AG10803 (cell line): ENCODE measurements at regions not wholly inside any gene's neighbourhood (a gene's known extent, or its start where the extent isn't known, plus 50 kb on each side); places are given as distances from the start of the nearest gene placed in this dataset.

Experiments
- DNase-seq: peaks from one replicate; pipeline ENCODE4 v3.0.0; 2010; ENCODE audit warnings: low read depth
- H3K4me3 ChIP-seq: 2 replicates; pipeline ENCODE4 v1.5.1; 2011; ENCODE audit warnings: mild to moderate bottlenecking, low read length, control low read depth
- TF ChIP-seq, protein P1 (sequence below): conservative IDR thresholded peaks from 2 replicates; pipeline ENCODE4 v1.5.1; 2011; ENCODE audit warnings: mild to moderate bottlenecking, low read length, control low read depth, inconsistent platforms

GRCh38 chr4:115629270-115629669 lies 515.9 kb upstream of the NDST4 start:
- TF ChIP-seq, protein P1, sequence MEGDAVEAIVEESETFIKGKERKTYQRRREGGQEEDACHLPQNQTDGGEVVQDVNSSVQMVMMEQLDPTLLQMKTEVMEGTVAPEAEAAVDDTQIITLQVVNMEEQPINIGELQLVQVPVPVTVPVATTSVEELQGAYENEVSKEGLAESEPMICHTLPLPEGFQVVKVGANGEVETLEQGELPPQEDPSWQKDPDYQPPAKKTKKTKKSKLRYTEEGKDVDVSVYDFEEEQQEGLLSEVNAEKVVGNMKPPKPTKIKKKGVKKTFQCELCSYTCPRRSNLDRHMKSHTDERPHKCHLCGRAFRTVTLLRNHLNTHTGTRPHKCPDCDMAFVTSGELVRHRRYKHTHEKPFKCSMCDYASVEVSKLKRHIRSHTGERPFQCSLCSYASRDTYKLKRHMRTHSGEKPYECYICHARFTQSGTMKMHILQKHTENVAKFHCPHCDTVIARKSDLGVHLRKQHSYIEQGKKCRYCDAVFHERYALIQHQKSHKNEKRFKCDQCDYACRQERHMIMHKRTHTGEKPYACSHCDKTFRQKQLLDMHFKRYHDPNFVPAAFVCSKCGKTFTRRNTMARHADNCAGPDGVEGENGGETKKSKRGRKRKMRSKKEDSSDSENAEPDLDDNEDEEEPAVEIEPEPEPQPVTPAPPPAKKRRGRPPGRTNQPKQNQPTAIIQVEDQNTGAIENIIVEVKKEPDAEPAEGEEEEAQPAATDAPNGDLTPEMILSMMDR = no peak
- no peak overlapping the region for H3K4me3 ChIP-seq
- DNase-seq = no peak

DNA sequence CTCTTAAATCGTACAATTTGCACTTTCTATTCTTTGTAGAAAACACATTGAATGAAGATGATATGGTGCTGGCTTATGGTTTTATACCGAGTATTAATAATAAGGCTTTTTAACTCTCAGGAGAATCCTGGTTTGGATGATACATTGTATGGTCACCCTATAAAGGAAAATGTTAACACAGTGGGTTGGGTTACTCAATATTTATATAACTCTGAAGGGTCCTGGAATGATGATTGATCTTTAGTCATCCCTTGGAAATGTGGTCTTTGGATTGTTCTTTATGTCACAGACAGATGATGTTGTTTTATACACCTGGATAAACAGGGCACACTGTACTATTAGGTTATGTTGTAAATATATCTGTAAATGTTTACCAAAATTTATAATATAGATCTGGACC lies 496.2 kb upstream of the NDST4 start:
- TF ChIP-seq, protein P1 = no peak

DNA sequence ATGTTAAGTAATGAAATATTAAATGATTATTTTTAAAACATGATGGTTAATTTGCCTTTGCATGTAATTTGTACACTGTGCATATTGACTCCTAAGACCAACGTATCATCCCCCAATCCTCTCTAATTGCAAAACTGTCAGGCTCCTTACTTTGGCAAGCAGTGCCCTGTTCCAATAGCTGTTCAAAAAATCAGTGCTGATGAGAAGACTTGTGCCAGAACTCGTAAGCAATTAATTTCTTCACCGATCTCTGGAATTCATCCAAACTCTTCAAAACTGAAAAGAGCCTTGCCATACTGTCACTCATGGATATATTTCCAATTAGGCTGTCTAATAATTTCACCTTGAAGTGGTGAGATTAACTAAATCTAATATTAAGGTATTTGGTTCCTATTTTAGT lies 493.9 kb upstream of the NDST4 start:
- H3K4me3 ChIP-seq = no peak overlapping the region
- TF ChIP-seq, protein P1 = no peak
- DNase-seq = no peak

More for the DNA sequence above, 496.2 kb upstream of the NDST4 start:
- H3K4me3 ChIP-seq = no peak overlapping the region
- DNase-seq = no peak

- H3K4me3 ChIP-seq = no peak overlapping the region
Measured at GRCh38 chr4:115596265-115597001, 483.0 kb upstream of the NDST4 start.

GRCh38 chr4:115580901-115581300 lies 467.5 kb upstream of the NDST4 start:
- DNase-seq = no peak
- no peak overlapping the region for H3K4me3 ChIP-seq
- TF ChIP-seq, protein P1 = no peak

More at GRCh38 chr4:115596265-115597001, 483.0 kb upstream of the NDST4 start:
- TF ChIP-seq, protein P1 = no peak
- DNase-seq = no peak

DNA sequence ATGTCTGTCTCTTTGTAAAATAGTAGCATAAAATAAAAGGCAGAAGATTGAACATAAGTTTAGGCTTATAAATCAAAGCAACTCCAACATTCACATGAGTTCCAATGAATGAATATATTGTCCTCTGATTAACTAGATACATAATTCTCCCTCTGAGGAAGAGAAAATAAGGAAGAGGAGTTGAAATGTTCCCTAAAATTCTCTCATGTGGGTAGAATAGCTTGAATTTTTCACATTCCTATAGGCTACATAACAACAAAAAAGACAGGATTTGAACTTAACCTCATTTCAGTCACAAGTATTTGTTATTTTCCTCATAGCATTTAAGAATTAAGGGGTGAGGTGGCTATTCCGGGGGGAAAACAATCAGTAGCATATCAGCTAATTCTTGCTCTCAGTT lies 462.4 kb upstream of the NDST4 start:
- TF ChIP-seq, protein P1 = no peak
- no peak overlapping the region for H3K4me3 ChIP-seq
- no peak for DNase-seq

- H3K4me3 ChIP-seq = no peak overlapping the region
- no peak for DNase-seq
- TF ChIP-seq, protein P1 = no peak
Measured at GRCh38 chr4:115562506-115562905, 449.1 kb upstream of the NDST4 start.
